ENCODE measurements at regions not wholly inside any gene's neighbourhood (a gene's known extent, or its start where the extent isn't known, plus 50 kb on each side); places are given as distances from the start of the nearest gene placed in this dataset.
"Not testable (repeated sequence)": the region's sequence is repeated elsewhere in the genome, so short reads cannot be mapped to it uniquely, and the experiment has no call there.

DNA sequence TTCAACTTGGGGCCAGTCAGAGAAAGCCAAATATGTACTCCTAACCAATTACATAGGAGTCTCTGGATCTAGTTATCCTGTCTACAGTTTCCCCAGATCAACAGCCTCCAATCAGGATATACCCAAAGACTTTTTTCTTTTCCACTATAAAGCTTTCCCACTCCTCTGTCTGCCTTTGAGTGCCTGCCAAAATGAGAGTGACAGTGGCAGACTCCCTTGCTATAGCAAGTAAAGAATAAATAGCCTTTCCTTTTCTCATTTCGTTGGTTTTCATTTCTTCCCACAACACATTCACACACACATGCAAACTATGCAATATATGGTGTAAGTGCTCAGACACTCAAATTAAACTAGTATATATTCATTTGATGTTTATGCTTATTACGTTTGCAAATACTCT is 302.4 kb upstream of the TACR3 start:
- TF ChIP-seq Cebpa-rat (IDR thresholded peaks at IDR 0.05) = no peak
- no peaks in the 10 kb centered on the region for H4K20me1 ChIP-seq
- no peaks in the 10 kb centered on the region for H3K4me1 ChIP-seq
- no peaks in the 10 kb centered on the region for H3K36me3 ChIP-seq
- H3K4me2 ChIP-seq = no peak overlapping the region
- H3K27ac ChIP-seq = no peak overlapping the region
- no peaks in the 10 kb centered on the region for H3K9me3 ChIP-seq
- H3K9ac ChIP-seq = no peak overlapping the region
- H3K27me3 ChIP-seq = no peaks in the 10 kb centered on the region
- no peak overlapping the region for H3K4me3 ChIP-seq

- no peak overlapping the region for H3K4me3 ChIP-seq
- no peaks in the 10 kb centered on the region for H3K36me3 ChIP-seq
- no peaks in the 10 kb centered on the region for H4K20me1 ChIP-seq
- H3K27me3 ChIP-seq = no peaks in the 10 kb centered on the region
- H3K9ac ChIP-seq = no peak overlapping the region
- TF ChIP-seq Cebpa-rat (IDR thresholded peaks at IDR 0.05) = no peak
- H3K4me2 ChIP-seq = no peak overlapping the region
- no peaks in the 10 kb centered on the region for H3K4me1 ChIP-seq
- no peaks in the 10 kb centered on the region for H3K9me3 ChIP-seq
- no peak overlapping the region for H3K27ac ChIP-seq
Measured at GRCh38 chr4:104020641-104021040, 300.9 kb upstream of the TACR3 start.

- Histone ChIP-seq H4K20me1 (no peaks in the 10 kb centered on the region), H3K4me2 (no peak overlapping the region), H3K4me1 (no peaks in the 10 kb centered on the region), H3K27me3 (no peaks in the 10 kb centered on the region), H3K9ac (no peak overlapping the region), H3K4me3 (no peak overlapping the region), H3K36me3 (no peaks in the 10 kb centered on the region), H3K9me3 (no peaks in the 10 kb centered on the region), H3K27ac (no peak overlapping the region)
- TF ChIP-seq Cebpa-rat (IDR thresholded peaks at IDR 0.05) = no peak
Measured at GRCh38 chr4:104017213-104017612, 297.4 kb upstream of the TACR3 start.

DNA sequence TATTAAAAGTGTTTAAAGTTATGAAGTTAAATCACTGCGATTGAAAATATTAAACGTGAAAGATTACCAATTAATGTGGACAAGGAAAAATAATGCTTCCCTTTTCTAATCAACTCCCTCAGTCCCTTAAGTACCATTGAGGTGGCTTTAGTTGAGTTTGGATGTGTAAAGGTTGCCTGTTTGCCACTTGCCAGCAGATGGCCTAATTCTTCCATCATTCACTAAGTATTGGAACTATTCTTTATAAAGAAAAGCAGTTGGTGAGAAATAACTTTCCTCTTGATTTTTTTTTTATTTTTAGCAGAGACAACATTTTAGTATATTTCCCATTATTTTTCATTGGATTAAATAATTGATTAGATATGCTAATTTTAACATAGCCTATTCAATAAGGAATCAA is 295.9 kb upstream of the TACR3 start:
- no peak for TF ChIP-seq Cebpa-rat (IDR thresholded peaks at IDR 0.05)
- no peak overlapping the region for H3K4me2 ChIP-seq
- no peak overlapping the region for H3K4me3 ChIP-seq
- H3K27ac ChIP-seq = no peak overlapping the region
- H3K36me3 ChIP-seq = no peaks in the 10 kb centered on the region
- H3K27me3 ChIP-seq = no peaks in the 10 kb centered on the region
- no peaks in the 10 kb centered on the region for H3K4me1 ChIP-seq
- no peak overlapping the region for H3K9ac ChIP-seq
- H4K20me1 ChIP-seq = no peaks in the 10 kb centered on the region
- no peaks in the 10 kb centered on the region for H3K9me3 ChIP-seq

- Histone ChIP-seq H3K4me2 (no peak overlapping the region), H4K20me1 (no peaks in the 10 kb centered on the region), H3K4me1 (no peaks in the 10 kb centered on the region), H3K36me3 (no peaks in the 10 kb centered on the region), H3K27me3 (no peaks in the 10 kb centered on the region), H3K9me3 (no peaks in the 10 kb centered on the region), H3K27ac (no peak overlapping the region), H3K9ac (no peak overlapping the region), H3K4me3 (no peak overlapping the region)
- no peak for TF ChIP-seq Cebpa-rat (IDR thresholded peaks at IDR 0.05)
Measured at GRCh38 chr4:104010722-104011121, 290.9 kb upstream of the TACR3 start.

DNA sequence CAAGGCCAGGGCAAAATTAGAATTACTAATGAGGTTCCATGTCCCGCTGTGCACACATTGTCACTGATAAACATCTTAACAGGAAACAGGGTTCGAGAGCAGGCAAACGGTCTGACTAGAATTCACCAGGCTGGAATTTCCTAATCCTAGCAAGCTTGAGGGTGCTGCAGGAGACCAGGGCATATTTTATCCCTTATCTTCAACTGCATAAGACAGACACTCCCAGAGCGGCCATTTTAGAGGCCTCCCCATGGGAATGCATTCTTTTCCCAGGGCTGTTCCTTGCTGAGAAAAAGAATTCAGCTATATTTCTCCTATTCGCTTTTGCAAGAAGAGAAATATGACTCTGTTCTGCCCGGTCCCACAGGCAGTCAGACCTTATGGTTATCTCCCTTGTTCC is 282.5 kb upstream of the TACR3 start:
- not testable (repeated sequence) for H4K20me1 ChIP-seq, H3K4me3 ChIP-seq, H3K9ac ChIP-seq, H3K27ac ChIP-seq, H3K27me3 ChIP-seq, H3K4me2 ChIP-seq, H3K4me1 ChIP-seq, H3K36me3 ChIP-seq
- peaks cover 29% of the 10 kb centered on the region for H3K9me3 ChIP-seq

DNA sequence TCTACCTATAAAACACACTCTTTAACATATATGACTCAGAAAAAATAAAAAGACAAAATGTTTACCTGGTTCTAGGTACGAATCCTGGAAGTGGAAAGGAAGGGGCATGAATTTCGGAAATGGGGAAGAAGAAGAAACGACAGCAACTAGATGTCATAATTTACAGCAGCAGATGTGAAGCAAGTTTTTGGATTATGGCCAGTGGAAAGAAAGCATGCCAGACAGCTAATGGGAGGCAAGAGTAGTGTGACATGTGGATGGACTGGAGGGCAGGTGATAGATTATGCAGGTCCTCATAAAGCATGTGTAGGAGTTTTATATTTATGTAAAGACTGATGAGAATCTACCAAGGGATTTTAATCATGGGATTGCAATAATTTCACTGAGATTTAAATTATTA is 279.0 kb upstream of the TACR3 start:
- Histone ChIP-seq H3K9me3 (peaks cover 26% of the 10 kb centered on the region), H3K9ac (no peak overlapping the region), H3K4me1 (no peaks in the 10 kb centered on the region)

DNA sequence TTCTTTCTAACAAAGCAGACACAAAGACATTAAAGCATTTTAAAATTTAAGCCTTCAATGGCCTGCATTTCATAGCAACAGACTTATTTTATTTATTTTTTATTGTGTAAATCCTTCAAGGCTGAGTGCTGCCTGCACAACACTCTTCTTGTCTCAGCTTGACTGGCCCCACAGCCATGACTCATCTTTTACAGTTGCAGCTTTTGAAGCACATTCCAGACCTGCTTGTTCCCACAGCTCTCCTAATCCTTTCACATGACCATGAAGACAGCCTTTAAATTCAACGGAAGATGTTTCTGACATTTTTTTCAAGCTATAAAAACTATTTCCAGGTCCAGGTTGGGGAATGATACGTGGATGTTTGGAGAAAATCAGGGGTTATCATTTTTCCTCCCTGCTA is 276.9 kb upstream of the TACR3 start:
- no peak overlapping the region for H3K4me3 ChIP-seq

More for the DNA sequence above, 279.0 kb upstream of the TACR3 start:
- H3K36me3 ChIP-seq = no peaks in the 10 kb centered on the region
- H3K27me3 ChIP-seq = no peaks in the 10 kb centered on the region
- no peak overlapping the region for H3K27ac ChIP-seq
- TF ChIP-seq Cebpa-rat (IDR thresholded peaks at IDR 0.05) = no peak
- H3K4me3 ChIP-seq = no peak overlapping the region
- H4K20me1 ChIP-seq = no peaks in the 10 kb centered on the region
- H3K4me2 ChIP-seq = no peak overlapping the region

GRCh38 chr4:103996064-103996463 is 276.3 kb upstream of the TACR3 start:
- H4K20me1 ChIP-seq = no peaks in the 10 kb centered on the region
- no peak overlapping the region for H3K4me2 ChIP-seq
- no peaks in the 10 kb centered on the region for H3K27me3 ChIP-seq
- no peaks in the 10 kb centered on the region for H3K36me3 ChIP-seq
- peaks cover 8% of the 10 kb centered on the region; the same call in 1 of the 2 replicates for H3K9me3 ChIP-seq
- TF ChIP-seq Cebpa-rat (IDR thresholded peaks at IDR 0.05) = no peak
- no peak overlapping the region for H3K27ac ChIP-seq
- no peaks in the 10 kb centered on the region for H3K4me1 ChIP-seq
- no peak overlapping the region for H3K4me3 ChIP-seq
- H3K9ac ChIP-seq = no peak overlapping the region

More for the DNA sequence above, 276.9 kb upstream of the TACR3 start:
- Histone ChIP-seq H3K36me3 (no peaks in the 10 kb centered on the region), H3K4me1 (no peaks in the 10 kb centered on the region), H3K9ac (no peak overlapping the region), H3K9me3 (peaks cover 10% of the 10 kb centered on the region), H3K27me3 (no peaks in the 10 kb centered on the region), H3K4me2 (no peak overlapping the region), H4K20me1 (no peaks in the 10 kb centered on the region), H3K27ac (no peak overlapping the region)
- TF ChIP-seq Cebpa-rat (IDR thresholded peaks at IDR 0.05) = no peak

GRCh38 chr4:103994059-103994458 is 274.3 kb upstream of the TACR3 start:
- TF ChIP-seq Cebpa-rat (IDR thresholded peaks at IDR 0.05) = no peak
- H3K4me1 ChIP-seq = no peaks in the 10 kb centered on the region
- no peak overlapping the region for H3K4me3 ChIP-seq
- H3K9me3 ChIP-seq = peaks cover 8% of the 10 kb centered on the region; the same call in 1 of the 2 replicates
- no peak overlapping the region for H3K4me2 ChIP-seq
- no peaks in the 10 kb centered on the region for H3K27me3 ChIP-seq
- no peaks in the 10 kb centered on the region for H3K36me3 ChIP-seq
- no peak overlapping the region for H3K27ac ChIP-seq
- H3K9ac ChIP-seq = no peak overlapping the region
- no peaks in the 10 kb centered on the region for H4K20me1 ChIP-seq

- H3K4me3 ChIP-seq = no peak overlapping the region
Measured at GRCh38 chr4:103982454-103982853, 262.7 kb upstream of the TACR3 start.

More at GRCh38 chr4:103982454-103982853, 262.7 kb upstream of the TACR3 start:
- Histone ChIP-seq H3K36me3 (no peaks in the 10 kb centered on the region), H4K20me1 (no peaks in the 10 kb centered on the region), H3K9me3 (no peaks in the 10 kb centered on the region), H3K4me1 (no peaks in the 10 kb centered on the region), H3K9ac (no peak overlapping the region), H3K27ac (no peak overlapping the region), H3K27me3 (no peaks in the 10 kb centered on the region), H3K4me2 (no peak overlapping the region)
- TF ChIP-seq Cebpa-rat (IDR thresholded peaks at IDR 0.05) = no peak

All from BLaER1 (cell line).